ENCODE measurements at regions not wholly inside any gene's neighbourhood (a gene's known extent, or its start where the extent isn't known, plus 50 kb on each side); places are given as distances from the start of the nearest gene placed in this dataset.

DNA sequence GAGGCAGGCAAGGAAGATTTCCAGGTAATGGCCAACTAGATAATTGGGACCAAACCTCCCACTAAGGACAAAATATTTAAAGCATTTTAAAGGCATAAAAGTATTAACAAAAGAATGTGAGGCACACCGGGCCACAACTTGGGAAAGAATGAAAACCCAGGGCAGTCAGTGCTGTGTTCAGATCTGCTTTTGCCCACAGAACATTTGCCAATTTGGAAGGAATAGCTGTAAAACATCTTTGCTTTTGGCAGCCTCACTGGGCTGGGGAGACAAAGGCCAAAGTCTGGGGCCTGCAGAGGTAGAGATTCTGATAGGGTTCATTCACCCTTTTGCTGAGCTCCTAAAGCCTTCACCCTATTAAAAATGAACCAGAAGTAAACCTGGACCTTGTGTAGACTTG is 82.3 kb downstream of the SYNE3 start:
- TF ChIP-seq, protein P1, sequence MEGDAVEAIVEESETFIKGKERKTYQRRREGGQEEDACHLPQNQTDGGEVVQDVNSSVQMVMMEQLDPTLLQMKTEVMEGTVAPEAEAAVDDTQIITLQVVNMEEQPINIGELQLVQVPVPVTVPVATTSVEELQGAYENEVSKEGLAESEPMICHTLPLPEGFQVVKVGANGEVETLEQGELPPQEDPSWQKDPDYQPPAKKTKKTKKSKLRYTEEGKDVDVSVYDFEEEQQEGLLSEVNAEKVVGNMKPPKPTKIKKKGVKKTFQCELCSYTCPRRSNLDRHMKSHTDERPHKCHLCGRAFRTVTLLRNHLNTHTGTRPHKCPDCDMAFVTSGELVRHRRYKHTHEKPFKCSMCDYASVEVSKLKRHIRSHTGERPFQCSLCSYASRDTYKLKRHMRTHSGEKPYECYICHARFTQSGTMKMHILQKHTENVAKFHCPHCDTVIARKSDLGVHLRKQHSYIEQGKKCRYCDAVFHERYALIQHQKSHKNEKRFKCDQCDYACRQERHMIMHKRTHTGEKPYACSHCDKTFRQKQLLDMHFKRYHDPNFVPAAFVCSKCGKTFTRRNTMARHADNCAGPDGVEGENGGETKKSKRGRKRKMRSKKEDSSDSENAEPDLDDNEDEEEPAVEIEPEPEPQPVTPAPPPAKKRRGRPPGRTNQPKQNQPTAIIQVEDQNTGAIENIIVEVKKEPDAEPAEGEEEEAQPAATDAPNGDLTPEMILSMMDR (IDR thresholded peaks at IDR 0.05): no peak
- no peak for TF ChIP-seq POLR2A (IDR thresholded peaks at IDR 0.05)

All from lower leg skin (tissue), 3 donors.